Activated naive CD4-positive, alpha-beta T cell treated with anti-CD3 and anti-CD28 coated beads, Interleukin-2, amount 50 U/mL, for 16 hours (primary cell): ENCODE measurements at regions not wholly inside any gene's neighbourhood (a gene's known extent, or its start where the extent isn't known, plus 50 kb on each side); places are given as distances from the start of the nearest gene placed in this dataset.
"Not testable (repeated sequence)": the region's sequence is repeated elsewhere in the genome, so short reads cannot be mapped to it uniquely, and the experiment has no call there.

Experiments used
- DNase-seq: peaks from one replicate; pipeline ENCODE4 v3.0.0-alpha.2; 2020

GRCh38 chr5:87212183-87212582, 55.5 kb upstream of the RASA1 start:
- not testable (repeated sequence) for DNase-seq

GRCh38 chr5:87217480-87217879, 50.2 kb upstream of the RASA1 start:
- not testable (repeated sequence) for DNase-seq
